ENCODE measurements at regions not wholly inside any gene's neighbourhood (a gene's known extent, or its start where the extent isn't known, plus 50 kb on each side); places are given as distances from the start of the nearest gene placed in this dataset.

DNA sequence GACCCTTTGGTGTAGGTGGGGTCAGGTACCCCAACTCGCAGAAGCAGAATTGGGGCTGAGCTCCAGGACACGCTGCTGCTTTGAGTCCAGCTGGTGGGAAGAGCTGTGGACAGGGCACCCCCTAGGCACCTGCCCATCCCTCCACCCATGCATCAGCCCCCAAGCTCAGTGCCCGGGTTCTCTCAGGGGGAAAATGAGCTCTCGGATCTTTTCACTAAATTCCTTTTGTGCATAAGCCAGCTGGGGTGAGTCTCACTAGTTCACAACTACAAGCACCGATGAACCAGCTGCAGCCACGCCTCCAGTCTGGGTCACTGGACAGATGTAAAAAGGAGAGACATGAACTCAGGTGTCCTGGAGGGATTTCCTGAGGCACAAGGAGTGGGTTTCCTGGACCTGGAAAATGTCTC, 286.8 kb downstream of the CRLF2 start:
- Histone ChIP-seq H3K4me2 (ENCODE audit: low read length) (no peak overlapping the region), H3K9me3 (ENCODE audit: control insufficient read depth, insufficient read depth, low read length) (no peaks in the 10 kb centered on the region), H3K27me3 (ENCODE audit: control insufficient read depth, low read length) (no peaks in the 10 kb centered on the region), H4K20me1 (ENCODE audit: control insufficient read depth, insufficient read depth, low read depth, low read length) (no peaks in the 10 kb centered on the region), H3K79me2 (ENCODE audit: control insufficient read depth, low read length) (no peaks in the 10 kb centered on the region), H3K4me3 (ENCODE audit: low read length) (no peak overlapping the region), H3F3A (ENCODE audit: control insufficient read depth, insufficient read depth) (no peaks in the 10 kb centered on the region), H3K9me2 (replicated peaks; ENCODE audit: control insufficient read depth, low read length) (no peaks in the 10 kb centered on the region), H3K4me1 (ENCODE audit: control insufficient read depth, low read length) (no peaks in the 10 kb centered on the region), H3K27ac (ENCODE audit: low read depth, low read length) (no peak overlapping the region), H3K36me3 (ENCODE audit: control insufficient read depth, low read length) (no peaks in the 10 kb centered on the region)
- TF ChIP-seq EZH2phosphoT487 (IDR thresholded peaks at IDR 0.05; ENCODE audit: borderline replicate concordance, low read length), result no peak

DNA sequence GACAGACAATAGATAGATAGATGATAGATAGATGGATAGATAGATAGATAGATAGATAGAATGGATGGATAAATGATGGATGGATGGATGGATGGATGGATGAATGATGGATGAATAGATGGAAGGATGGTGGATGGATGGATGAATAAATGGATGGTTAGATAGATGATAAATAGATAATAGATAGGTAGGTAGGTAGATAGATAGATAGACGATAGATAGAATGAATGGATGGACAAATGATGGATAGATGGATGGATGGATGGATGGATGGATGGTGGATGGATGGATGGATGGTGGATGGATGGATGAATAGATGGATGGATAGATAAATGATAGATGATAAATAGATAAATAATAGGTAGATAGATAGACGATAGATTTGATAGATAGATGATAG, 287.4 kb downstream of the CRLF2 start:
- Histone ChIP-seq H3K4me1 (ENCODE audit: control insufficient read depth, low read length) (no peaks in the 10 kb centered on the region), H3K36me3 (ENCODE audit: control insufficient read depth, low read length) (no peaks in the 10 kb centered on the region), H3K27me3 (ENCODE audit: control insufficient read depth, low read length) (no peaks in the 10 kb centered on the region), H3K27ac (ENCODE audit: low read depth, low read length) (no peak overlapping the region), H3K4me2 (ENCODE audit: low read length) (no peak overlapping the region), H3F3A (ENCODE audit: control insufficient read depth, insufficient read depth) (no peaks in the 10 kb centered on the region), H4K20me1 (ENCODE audit: control insufficient read depth, insufficient read depth, low read depth, low read length) (no peaks in the 10 kb centered on the region), H3K4me3 (ENCODE audit: low read length) (no peak overlapping the region), H3K9me2 (replicated peaks; ENCODE audit: control insufficient read depth, low read length) (no peaks in the 10 kb centered on the region), H3K9me3 (ENCODE audit: control insufficient read depth, insufficient read depth, low read length) (no peaks in the 10 kb centered on the region), H3K79me2 (ENCODE audit: control insufficient read depth, low read length) (no peaks in the 10 kb centered on the region)
- TF ChIP-seq, protein P1, sequence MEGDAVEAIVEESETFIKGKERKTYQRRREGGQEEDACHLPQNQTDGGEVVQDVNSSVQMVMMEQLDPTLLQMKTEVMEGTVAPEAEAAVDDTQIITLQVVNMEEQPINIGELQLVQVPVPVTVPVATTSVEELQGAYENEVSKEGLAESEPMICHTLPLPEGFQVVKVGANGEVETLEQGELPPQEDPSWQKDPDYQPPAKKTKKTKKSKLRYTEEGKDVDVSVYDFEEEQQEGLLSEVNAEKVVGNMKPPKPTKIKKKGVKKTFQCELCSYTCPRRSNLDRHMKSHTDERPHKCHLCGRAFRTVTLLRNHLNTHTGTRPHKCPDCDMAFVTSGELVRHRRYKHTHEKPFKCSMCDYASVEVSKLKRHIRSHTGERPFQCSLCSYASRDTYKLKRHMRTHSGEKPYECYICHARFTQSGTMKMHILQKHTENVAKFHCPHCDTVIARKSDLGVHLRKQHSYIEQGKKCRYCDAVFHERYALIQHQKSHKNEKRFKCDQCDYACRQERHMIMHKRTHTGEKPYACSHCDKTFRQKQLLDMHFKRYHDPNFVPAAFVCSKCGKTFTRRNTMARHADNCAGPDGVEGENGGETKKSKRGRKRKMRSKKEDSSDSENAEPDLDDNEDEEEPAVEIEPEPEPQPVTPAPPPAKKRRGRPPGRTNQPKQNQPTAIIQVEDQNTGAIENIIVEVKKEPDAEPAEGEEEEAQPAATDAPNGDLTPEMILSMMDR (IDR thresholded peaks at IDR 0.05; ENCODE audit: low read depth, low read length, poor library complexity, severe bottlenecking), result no peak
- no peak for TF ChIP-seq EZH2phosphoT487 (IDR thresholded peaks at IDR 0.05; ENCODE audit: borderline replicate concordance, low read length)

DNA sequence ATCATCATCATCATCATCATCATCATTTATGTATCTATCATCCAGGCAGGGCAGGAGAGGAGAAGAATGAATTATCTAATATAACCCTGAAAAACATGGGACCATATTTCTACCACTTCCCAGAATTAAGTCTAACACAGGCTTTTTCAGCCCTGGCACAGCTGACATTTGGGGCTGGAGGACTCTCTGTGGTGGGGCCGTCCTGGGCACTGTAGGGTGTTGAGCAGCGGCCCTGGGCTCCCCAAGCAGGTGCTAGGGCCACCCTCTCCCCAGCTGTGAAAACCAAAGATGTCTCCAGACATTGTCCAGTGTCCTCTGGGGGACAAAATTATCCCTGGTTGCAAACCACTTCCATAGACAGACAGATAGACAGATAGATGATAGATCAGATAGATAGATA, 288.4 kb downstream of the CRLF2 start:
- no peak overlapping the region for H3K27ac ChIP-seq (ENCODE audit: low read depth, low read length)
- H4K20me1 ChIP-seq (ENCODE audit: control insufficient read depth, insufficient read depth, low read depth, low read length), result no peaks in the 10 kb centered on the region
- no peak for TF ChIP-seq EZH2phosphoT487 (IDR thresholded peaks at IDR 0.05; ENCODE audit: borderline replicate concordance, low read length)
- TF ChIP-seq, protein P1 (IDR thresholded peaks at IDR 0.05; ENCODE audit: low read depth, low read length, poor library complexity, severe bottlenecking), result no peak
- H3K79me2 ChIP-seq (ENCODE audit: control insufficient read depth, low read length), result no peaks in the 10 kb centered on the region
- no peaks in the 10 kb centered on the region for H3K4me1 ChIP-seq (ENCODE audit: control insufficient read depth, low read length)
- no peak overlapping the region for H3K4me3 ChIP-seq (ENCODE audit: low read length)
- no peak overlapping the region for H3K4me2 ChIP-seq (ENCODE audit: low read length)
- H3F3A ChIP-seq (ENCODE audit: control insufficient read depth, insufficient read depth), result no peaks in the 10 kb centered on the region
- H3K27me3 ChIP-seq (ENCODE audit: control insufficient read depth, low read length), result no peaks in the 10 kb centered on the region
- H3K36me3 ChIP-seq (ENCODE audit: control insufficient read depth, low read length), result no peaks in the 10 kb centered on the region
- no peaks in the 10 kb centered on the region for H3K9me2 ChIP-seq (replicated peaks; ENCODE audit: control insufficient read depth, low read length)
- H3K9me3 ChIP-seq (ENCODE audit: control insufficient read depth, insufficient read depth, low read length), result no peaks in the 10 kb centered on the region

DNA sequence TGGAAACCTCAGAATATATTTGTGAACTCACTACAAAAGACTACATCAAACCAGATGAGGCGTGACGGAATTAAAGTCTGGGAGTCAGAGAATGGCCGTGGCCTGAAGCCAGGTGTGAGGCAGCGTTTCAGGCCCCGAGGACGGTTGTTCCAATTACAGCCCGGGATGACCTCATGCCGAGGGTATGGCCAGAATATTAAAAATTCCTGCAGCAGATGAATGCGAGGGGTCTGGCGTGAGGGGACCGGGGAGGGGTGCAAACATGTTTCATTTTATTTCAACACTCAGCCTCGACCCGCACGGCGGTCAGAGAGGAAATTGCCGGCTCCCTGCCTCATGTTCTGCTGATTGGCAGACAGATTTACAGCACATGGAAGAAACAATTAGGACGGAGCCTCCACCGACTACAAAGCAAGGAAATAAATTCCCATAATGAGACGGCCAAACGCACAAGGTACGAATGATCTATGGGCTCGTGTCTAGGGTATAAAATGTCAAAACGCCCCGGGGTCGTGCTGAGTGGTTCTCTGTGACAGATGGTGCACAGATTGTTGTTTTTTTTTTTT, 289.7 kb downstream of the SHOX start:
- H3K36me3 ChIP-seq (ENCODE audit: control insufficient read depth, low read length), result no peaks in the 10 kb centered on the region
- H3F3A ChIP-seq (ENCODE audit: control insufficient read depth, insufficient read depth), result no peaks in the 10 kb centered on the region
- H3K27ac ChIP-seq (ENCODE audit: low read depth, low read length), result no peak overlapping the region
- no peaks in the 10 kb centered on the region for H4K20me1 ChIP-seq (ENCODE audit: control insufficient read depth, insufficient read depth, low read depth, low read length)
- no peaks in the 10 kb centered on the region for H3K79me2 ChIP-seq (ENCODE audit: control insufficient read depth, low read length)
- H3K4me2 ChIP-seq (ENCODE audit: low read length), result no peak overlapping the region
- H3K4me3 ChIP-seq (ENCODE audit: low read length), result no peak overlapping the region
- no peaks in the 10 kb centered on the region for H3K27me3 ChIP-seq (ENCODE audit: control insufficient read depth, low read length)
- H3K4me1 ChIP-seq (ENCODE audit: control insufficient read depth, low read length), result no peaks in the 10 kb centered on the region
- no peaks in the 10 kb centered on the region for H3K9me3 ChIP-seq (ENCODE audit: control insufficient read depth, insufficient read depth, low read length)
- TF ChIP-seq EZH2phosphoT487 (IDR thresholded peaks at IDR 0.05; ENCODE audit: borderline replicate concordance, low read length), result no peak
- TF ChIP-seq, protein P1 (IDR thresholded peaks at IDR 0.05; ENCODE audit: low read depth, low read length, poor library complexity, severe bottlenecking), result no peak
- H3K9me2 ChIP-seq (replicated peaks; ENCODE audit: control insufficient read depth, low read length), result no peaks in the 10 kb centered on the region

Measured in DOHH2 (cell line).